NCI-H510A (cell line): ENCODE measurements at regions not wholly inside any gene's neighbourhood (a gene's known extent, or its start where the extent isn't known, plus 50 kb on each side); places are given as distances from the start of the nearest gene placed in this dataset.
"Not testable (repeated sequence)": the region's sequence is repeated elsewhere in the genome, so short reads cannot be mapped to it uniquely, and the experiment has no call there.

Source experiments
- DNase-seq: peaks from one replicate; lab custom pipeline; 2025; lab: John Stamatoyannopoulos, UW

GRCh38 chr3:182399978-182400737 lies 393.1 kb upstream of the ATP11B start:
- DNase-seq, result no peak

GRCh38 chr3:182400838-182401237 lies 392.5 kb upstream of the ATP11B start:
- no peak for DNase-seq

- DNase-seq, result no peak
Measured at GRCh38 chr3:182404031-182404430, 389.3 kb upstream of the ATP11B start.

GRCh38 chr3:182405759-182406158 lies 387.5 kb upstream of the ATP11B start:
- DNase-seq, result no peak

GRCh38 chr3:182406786-182407185 lies 386.5 kb upstream of the ATP11B start:
- no peak for DNase-seq

- DNase-seq, result no peak
Measured at GRCh38 chr3:182410051-182410450, 383.3 kb upstream of the ATP11B start.

- DNase-seq, result no peak
Measured at GRCh38 chr3:182412066-182412465, 381.2 kb upstream of the ATP11B start.

GRCh38 chr3:182413061-182413460 lies 380.2 kb upstream of the ATP11B start:
- no peak for DNase-seq

GRCh38 chr3:182413682-182414081 lies 379.6 kb upstream of the ATP11B start:
- no peak for DNase-seq

- no peak for DNase-seq
Measured at GRCh38 chr3:182414586-182414985, 378.7 kb upstream of the ATP11B start.

- no peak for DNase-seq
Measured at GRCh38 chr3:182420741-182421140, 372.6 kb upstream of the ATP11B start.

- no peak for DNase-seq
Measured at GRCh38 chr3:182424006-182424405, 369.3 kb upstream of the ATP11B start.

GRCh38 chr3:182425926-182426718 lies 367.2 kb upstream of the ATP11B start:
- DNase-seq, result not testable (repeated sequence)

- not testable (repeated sequence) for DNase-seq
Measured at GRCh38 chr3:182431972-182432371, 361.3 kb upstream of the ATP11B start.

GRCh38 chr3:182435860-182436259 lies 357.4 kb upstream of the ATP11B start:
- no peak for DNase-seq

GRCh38 chr3:182436547-182436946 lies 356.8 kb upstream of the ATP11B start:
- peak; percentile 69 for DNase-seq

GRCh38 chr3:182438398-182438797 lies 354.9 kb upstream of the ATP11B start:
- no peak for DNase-seq

GRCh38 chr3:182440101-182440500 lies 353.2 kb upstream of the ATP11B start:
- DNase-seq, result no peak

GRCh38 chr3:182445576-182445975 lies 347.7 kb upstream of the ATP11B start:
- DNase-seq, result no peak

- DNase-seq, result no peak
Measured at GRCh38 chr3:182450942-182451787, 342.1 kb upstream of the ATP11B start.

GRCh38 chr3:182451871-182452270 lies 341.4 kb upstream of the ATP11B start:
- DNase-seq, result no peak

- DNase-seq, result no peak
Measured at GRCh38 chr3:182455011-182455410, 338.3 kb upstream of the ATP11B start.
